ENCODE measurements at regions not wholly inside any gene's neighbourhood (a gene's known extent, or its start where the extent isn't known, plus 50 kb on each side); places are given as distances from the start of the nearest gene placed in this dataset.

DNA sequence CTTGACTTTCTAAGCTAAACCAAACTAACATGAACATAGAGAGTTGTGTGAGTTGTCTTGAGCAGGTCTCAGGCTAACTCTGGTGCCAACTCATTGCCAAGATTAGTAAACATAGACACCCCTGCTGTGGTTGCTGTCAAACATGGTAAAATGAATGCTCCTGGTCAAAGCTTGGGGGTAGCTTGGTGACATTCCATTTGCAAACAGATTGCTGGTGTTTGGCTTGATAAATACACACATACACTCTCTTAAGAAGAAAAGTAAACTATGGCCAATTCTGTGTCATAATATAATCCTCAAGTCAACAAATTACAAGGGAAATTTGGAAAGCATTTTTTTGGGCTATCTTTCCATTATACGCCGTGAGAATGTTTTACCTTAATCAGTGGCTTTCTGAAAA is 386.4 kb upstream of the PDE3A start:
- no peak for DNase-seq
- 94 to 98% (median 96%) methylated on average over 2 of the region's 2 CpGs for WGBS, 4 donors
- TF ChIP-seq, protein P1, sequence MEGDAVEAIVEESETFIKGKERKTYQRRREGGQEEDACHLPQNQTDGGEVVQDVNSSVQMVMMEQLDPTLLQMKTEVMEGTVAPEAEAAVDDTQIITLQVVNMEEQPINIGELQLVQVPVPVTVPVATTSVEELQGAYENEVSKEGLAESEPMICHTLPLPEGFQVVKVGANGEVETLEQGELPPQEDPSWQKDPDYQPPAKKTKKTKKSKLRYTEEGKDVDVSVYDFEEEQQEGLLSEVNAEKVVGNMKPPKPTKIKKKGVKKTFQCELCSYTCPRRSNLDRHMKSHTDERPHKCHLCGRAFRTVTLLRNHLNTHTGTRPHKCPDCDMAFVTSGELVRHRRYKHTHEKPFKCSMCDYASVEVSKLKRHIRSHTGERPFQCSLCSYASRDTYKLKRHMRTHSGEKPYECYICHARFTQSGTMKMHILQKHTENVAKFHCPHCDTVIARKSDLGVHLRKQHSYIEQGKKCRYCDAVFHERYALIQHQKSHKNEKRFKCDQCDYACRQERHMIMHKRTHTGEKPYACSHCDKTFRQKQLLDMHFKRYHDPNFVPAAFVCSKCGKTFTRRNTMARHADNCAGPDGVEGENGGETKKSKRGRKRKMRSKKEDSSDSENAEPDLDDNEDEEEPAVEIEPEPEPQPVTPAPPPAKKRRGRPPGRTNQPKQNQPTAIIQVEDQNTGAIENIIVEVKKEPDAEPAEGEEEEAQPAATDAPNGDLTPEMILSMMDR (IDR thresholded peaks at IDR 0.05) = no peak
- no peak for TF ChIP-seq POLR2A (IDR thresholded peaks at IDR 0.05)
- Histone ChIP-seq H3K4me1 (peaks cover 0 to 8% (median 0%) of the 10 kb centered on the region in 12 donors), H3K9me3 (peaks cover 0 to 8% (median 0%) of the 10 kb centered on the region in 12 donors), H3K36me3 (no peaks in the 10 kb centered on the region), H3K4me3 (no peak overlapping the region), H3K27ac (no peak overlapping the region), H3K27me3 (no peaks in the 10 kb centered on the region)
- intact Hi-C loops (cut with DNase I) = no loop called here
- ATAC-seq = no peak

DNA sequence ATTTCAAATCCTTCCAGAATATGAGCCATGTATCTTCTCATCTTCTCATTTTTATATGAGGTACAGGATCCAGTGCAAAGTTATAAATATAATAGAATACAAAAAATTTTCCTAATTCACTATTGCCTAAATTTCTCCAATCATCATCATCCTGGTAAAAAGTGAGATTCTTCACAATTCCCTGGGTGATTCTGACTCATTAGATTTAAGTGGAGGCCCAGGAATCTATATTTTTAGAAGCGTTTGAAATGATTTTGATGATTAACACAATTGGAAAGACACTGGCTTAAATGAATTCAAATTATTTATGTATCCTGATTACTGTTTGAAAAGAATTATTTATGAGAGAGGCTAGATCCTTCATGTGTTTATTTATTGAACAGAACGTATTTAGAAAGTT is 380.3 kb upstream of the PDE3A start:
- no peak for TF ChIP-seq POLR2A (IDR thresholded peaks at IDR 0.05)
- TF ChIP-seq, protein P1 (IDR thresholded peaks at IDR 0.05) = no peak
- Histone ChIP-seq H3K4me1 (peaks cover 0 to 13% (median 0%) of the 10 kb centered on the region in 12 donors), H3K9me3 (no peaks in the 10 kb centered on the region), H3K4me3 (no peak overlapping the region), H3K36me3 (no peaks in the 10 kb centered on the region), H3K27me3 (no peaks in the 10 kb centered on the region), H3K27ac (no peak overlapping the region)
- ATAC-seq = no peak
- intact Hi-C loops (cut with DNase I) = no loop called here
- no peak for DNase-seq
- WGBS, 4 donors = 68 to 83% (median 76%) methylated on average over 2 of the region's 2 CpGs

DNA sequence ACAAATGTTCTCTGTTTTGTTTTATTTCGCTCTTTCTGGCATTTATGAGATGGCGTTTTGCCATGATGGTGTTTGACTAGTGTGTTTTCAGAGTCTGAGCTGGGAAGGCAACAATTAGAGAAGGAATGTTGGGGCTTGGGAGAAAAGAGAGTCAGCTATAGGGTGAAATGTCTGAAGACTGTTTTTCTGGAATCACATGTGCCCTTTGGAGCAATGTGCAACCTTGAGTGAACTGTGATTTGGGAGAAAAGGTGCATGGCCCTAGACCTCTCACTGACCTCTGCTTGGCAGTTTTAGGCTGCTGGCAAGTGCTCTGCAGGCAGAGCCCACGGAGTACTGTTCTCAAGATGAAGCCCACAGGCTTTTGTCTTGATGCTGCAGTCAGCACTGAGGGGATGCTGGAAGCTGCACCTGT is 379.9 kb upstream of the PDE3A start:
- Histone ChIP-seq H3K4me1 (peaks cover 0 to 13% (median 0%) of the 10 kb centered on the region in 12 donors), H3K27ac (peak overlapping the region in 1 of 12 donors; percentile 64), H3K36me3 (no peaks in the 10 kb centered on the region), H3K27me3 (no peaks in the 10 kb centered on the region), H3K9me3 (no peaks in the 10 kb centered on the region), H3K4me3 (no peak overlapping the region)
- no peak for DNase-seq
- 38 to 58% (median 50%) methylated on average over 3 of the region's 3 CpGs for whole genome bisulfite sequencing, 4 donors
- intact Hi-C loops (cut with DNase I) = no loop called here
- peak in 2 of 4 donors; percentile 28 to 34 for ATAC-seq
- TF ChIP-seq, protein P1 (IDR thresholded peaks at IDR 0.05) = no peak
- no peak for TF ChIP-seq POLR2A (IDR thresholded peaks at IDR 0.05)

DNA sequence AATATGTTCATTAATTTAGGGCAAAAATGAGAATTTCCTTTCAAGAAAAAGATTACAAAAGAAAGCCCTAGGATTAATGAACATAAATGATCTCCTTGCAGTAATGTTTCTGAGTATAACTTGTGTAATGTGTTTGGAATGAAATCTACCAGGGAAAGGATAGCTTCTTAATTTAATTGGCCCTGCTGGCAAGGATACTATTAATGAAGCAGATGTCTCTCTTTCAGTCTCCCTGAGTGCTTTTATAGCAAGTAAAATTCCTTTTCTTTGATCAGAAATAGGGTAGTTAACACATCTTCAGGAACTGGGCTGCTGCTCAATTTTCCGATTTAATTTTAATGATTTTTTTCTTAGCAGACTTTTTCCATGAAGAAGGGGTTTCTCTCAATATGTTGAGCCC is 379.4 kb upstream of the PDE3A start:
- H3K27me3 ChIP-seq = no peaks in the 10 kb centered on the region
- no peak overlapping the region for H3K4me3 ChIP-seq
- H3K36me3 ChIP-seq = no peaks in the 10 kb centered on the region
- ATAC-seq = no peak
- peaks cover 0 to 3% (median 0%) of the 10 kb centered on the region in 12 donors for H3K9me3 ChIP-seq
- peak overlapping the region in 1 of 12 donors; percentile 64 for H3K27ac ChIP-seq
- WGBS, 4 donors = 78 to 92% (median 88%) methylated on average over 1 of the region's 1 CpG
- intact Hi-C loops (cut with DNase I) = no loop called here
- DNase-seq = no peak
- peaks cover 0 to 13% (median 0%) of the 10 kb centered on the region in 12 donors for H3K4me1 ChIP-seq
- TF ChIP-seq, protein P1 (IDR thresholded peaks at IDR 0.05) = no peak
- no peak for TF ChIP-seq POLR2A (IDR thresholded peaks at IDR 0.05)

All from heart left ventricle (tissue), 16 donors.